Amniotic epithelial cell (primary cell): ENCODE measurements at regions not wholly inside any gene's neighbourhood (a gene's known extent, or its start where the extent isn't known, plus 50 kb on each side); places are given as distances from the start of the nearest gene placed in this dataset.
"Not testable (repeated sequence)": the region's sequence is repeated elsewhere in the genome, so short reads cannot be mapped to it uniquely, and the experiment has no call there.

Source experiments
- DNase-seq: peaks from one replicate; pipeline ENCODE4 v3.0.0-alpha.2; 2010; ENCODE audit warnings: low read depth

DNA sequence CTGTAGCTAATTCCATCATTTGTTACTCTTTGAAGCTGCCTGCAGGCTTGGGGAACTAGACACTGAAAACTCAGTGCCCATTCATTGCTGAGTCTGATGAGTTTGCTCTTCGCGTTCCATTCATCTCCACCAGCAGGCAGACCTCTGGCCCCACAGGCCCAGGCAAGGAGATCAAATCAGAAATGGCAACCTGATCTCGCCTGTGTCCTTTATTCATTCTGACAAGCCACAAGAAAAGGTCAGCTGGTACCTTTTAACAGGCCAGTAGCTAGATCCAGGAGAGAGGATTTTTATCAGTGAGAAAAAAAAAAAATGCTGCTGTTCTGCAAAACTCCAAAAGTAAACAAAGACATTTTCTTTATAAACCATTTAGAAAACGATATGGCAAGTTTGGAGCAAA is 742.5 kb downstream of the ETS1 start:
- DNase-seq: no peak

DNA sequence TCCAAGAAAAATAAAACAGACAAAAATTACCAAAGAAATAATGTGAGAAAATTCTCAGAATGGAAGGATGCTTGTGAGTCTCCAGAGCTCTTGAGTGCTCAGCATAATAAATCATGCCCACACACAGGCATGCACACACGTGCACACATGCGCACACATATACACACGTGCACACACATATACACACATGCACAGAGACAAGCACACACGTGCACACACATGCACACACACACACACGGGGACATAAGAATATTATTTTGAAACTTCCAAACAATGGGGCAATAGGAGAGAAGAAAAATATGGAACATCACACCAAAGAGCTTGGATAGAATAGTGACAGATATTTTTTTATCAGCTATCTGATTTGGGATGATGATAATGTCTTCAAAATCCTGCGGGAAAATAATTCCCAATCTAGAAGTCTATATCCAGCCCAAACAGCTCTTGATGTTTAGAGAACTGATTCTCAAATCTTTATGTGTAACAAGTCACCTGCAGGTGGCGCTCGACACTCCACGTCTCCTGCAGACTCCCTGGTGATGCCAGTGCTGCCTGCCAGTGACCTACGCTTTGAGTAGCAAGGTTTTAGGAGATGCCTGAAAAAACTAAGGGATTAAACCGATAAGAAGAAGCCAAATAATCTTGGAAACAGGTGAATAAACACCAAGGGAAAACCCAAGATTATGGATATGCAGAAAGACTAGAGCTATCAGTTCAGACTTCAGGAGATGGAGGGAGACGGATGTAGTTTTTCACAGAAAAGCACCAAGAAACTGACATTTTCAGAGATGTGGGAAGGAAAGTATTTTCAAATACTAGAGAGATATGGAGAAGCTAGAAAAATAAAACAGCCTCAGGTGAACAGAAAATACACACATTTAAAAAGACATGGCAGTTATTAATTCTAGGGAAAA is 743.6 kb downstream of the ETS1 start:
- DNase-seq: peak; percentile 22

DNA sequence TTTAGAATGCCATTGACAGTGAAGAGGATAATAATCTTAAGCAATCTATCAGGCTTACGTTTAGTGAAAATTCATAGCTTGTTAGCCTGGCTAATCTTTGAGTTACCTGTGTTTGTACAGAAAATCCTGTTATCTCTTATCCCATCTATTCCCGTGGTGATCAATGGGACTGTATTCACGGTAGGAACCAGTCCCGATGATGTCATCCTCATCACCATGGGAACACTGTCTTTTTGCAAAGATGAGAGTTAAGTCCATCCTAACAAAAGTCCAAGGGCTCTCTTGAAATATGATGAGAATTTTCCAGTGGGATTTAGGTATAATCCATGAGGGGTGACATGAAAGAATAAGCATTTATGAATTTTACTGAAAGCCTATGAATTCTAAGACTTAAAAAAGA is 762.2 kb downstream of the ETS1 start:
- no peak for DNase-seq

DNA sequence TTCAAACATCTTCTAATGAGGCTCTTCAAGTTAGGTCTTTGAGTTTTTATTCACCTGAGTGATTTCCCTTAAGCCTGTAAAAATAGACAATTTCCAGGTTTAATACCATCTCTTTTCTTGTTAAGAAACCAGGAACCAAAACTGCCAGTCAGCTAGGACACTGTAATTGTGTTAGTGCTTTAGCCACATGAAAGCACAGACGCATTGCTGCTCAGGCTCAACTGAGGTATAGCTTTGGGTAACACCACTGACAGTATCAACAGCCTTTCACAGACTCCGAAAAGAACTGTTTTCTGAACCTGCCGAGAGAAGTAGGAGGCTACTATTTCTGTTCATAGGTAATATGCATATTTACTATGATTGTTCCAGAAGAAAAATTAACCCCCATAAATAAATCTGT is 768.7 kb downstream of the ETS1 start:
- DNase-seq: no peak

DNA sequence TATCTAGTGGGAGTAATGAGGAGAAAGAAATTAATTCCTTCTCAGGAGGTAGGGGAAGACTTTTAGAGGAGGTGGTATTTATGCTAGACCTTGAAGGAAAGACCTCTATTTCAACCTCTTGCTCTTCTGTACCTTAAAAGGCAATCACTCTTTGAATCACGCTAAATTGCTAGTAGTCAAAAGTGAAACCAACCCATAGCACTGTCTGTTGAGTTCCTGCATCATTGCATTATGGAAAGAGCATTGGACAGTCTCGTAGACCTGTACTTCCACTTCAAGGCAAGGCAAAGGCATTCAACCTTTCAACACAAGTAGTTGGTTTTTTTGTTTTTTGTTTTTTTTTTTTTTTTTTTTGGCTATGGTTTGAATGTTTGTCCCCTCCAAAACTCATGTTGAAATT is 770.4 kb downstream of the ETS1 start:
- DNase-seq: no peak

DNA sequence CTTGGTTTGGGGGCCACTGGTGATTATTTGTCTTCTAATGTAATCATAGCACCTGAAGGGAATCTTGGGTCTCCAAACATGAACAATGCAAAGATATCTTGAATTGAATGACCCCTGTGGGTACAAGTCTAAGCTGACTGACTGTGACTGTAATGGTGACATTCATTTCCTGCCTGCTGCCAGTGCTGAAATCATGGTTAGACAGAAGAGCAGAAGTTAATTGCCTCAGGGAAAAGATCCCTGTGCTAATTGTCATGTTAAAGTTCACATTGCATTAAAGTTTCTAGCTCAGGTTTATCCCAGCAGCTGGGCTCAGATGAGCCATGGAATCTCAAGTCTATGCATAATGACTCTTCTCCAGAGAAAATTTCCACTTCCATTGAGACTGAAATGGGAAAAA is 772.0 kb downstream of the ETS1 start:
- no peak for DNase-seq

DNA sequence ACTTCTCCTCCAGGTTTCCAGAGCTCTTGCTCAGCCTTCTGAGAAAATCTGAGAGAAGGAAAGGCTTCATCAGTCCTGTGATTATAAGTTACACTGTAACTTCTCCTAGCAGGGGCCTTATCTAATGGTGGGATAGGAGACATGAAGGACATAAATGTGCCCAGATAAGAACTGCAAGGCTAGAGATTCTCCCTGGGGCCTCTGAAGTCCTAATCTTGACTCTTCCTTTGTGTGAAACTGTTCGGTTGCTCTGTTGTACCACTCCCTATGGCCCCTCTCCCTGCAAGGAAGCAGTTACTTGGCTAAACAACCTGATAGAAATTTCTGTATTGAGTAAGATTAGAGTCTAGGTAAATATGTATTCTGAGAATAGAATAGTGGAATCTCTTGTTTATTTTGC is 780.9 kb downstream of the ETS1 start:
- DNase-seq: no peak

DNA sequence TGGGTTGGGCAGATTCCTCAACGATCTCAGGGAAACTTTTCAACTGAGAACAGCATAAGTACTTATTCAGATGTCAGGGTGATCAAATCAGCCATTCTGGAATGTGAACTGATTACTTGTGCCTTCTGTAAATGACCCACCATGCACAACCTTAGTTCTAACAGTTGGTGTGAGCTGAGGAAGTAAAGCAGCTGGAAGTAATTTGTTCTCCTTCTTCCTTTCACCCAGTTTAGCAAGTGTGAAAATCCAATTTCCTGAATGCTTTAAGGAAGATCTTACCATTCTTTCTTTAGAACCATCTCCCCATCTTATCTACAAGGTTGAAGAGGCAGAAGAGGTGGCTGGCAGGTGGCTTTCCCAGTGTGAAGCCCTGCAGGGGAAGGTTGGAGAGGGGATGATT is 781.6 kb downstream of the ETS1 start:
- DNase-seq: no peak

DNA sequence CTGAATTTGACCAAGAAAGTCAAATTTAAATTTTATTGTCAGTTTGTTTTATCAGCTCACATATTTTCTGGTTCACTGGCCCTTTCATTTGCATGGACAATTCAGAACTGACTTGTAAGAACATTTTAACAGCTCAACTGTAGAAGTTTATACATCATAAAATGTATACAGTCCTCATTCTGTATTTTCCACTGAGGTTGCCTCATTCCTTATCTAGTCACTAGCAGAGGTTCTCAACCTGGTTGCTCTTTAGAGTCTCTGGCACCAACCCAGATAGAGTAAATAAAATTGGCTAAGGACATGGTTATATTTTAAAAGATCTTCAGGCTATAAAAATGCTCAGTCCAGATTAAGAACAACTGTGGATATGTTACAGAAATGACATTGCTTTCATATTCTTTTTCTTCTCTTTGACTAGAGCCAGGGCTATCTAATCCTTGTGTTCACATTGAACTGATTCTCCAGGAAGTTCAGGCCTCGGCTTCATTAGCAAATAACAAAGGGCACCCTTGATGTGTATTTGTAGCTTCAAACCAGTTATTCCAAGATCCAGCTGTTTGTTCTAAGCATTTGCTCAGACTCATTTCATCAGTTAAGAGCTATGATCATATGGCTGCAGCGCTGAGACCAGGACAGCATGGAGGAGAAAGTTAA is 782.5 kb downstream of the ETS1 start:
- no peak for DNase-seq

DNA sequence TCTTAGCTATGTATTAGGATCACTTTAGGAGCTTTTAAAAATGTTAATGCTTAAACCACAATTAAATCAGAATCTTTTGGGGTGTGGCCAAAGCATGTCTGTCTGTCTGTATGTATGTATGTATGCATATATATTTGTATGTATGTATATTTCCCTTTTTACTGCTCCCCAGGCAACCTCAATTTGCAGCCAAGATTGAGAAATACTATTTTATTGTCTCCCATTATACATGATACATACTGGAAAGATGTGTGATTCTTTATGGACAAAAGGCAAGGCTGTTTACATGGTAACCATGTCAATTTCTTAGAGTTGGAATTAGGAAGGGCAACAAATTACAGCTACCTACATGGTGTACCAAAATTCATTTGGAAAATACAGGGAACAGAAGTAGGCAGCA is 783.6 kb downstream of the ETS1 start:
- no peak for DNase-seq

DNA sequence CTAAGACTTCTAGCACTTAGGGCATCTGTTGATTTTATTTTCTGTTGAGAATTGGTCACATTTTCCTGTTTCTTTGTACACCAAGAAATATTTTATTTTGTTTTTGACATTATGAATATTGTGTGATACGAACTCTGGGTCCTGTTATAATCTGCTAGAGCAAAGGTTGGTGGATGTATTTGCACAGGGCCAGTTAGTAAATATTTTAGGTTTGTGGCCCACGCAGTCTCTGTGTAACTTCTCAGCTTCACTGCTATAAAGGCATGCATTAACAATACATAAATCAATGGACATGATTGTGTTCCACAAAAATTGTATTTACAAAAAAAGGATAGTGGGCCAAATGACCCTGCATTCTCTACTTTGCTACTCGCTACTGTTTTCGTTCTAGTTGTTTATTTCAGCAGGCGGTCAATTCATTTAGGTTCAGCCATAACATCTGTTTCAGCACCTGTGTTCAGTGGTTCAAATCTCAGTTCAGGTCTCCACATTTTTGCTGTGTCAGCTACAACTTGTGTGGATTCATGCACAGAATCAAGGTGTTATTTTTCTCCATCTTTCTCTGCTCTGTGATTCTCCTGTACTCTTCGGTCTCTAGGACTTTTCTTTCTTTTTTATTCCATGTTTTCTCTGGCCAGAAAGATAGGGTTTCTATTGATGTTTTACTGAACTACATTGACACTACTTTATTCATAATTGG is 786.2 kb downstream of the ETS1 start:
- DNase-seq: no peak

DNA sequence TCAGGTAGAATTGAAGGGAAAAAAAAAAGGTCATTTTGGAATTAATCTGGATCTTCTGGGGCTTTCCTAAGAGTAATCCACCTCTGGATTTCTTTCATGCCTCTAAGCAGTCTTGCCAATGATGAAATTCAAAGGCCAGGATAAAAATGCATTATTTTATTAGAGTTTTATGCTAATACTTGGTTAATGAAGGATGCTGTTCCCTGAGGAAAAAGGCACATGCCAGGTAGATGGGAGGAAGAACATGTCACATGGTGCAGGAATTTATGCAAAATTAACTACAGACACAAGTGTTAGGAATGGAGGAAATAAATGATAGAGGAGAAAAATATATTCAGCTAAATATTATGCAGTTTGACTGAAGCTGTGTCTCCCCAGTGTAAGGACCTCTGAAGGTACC is 792.0 kb downstream of the ETS1 start:
- DNase-seq: no peak

DNA sequence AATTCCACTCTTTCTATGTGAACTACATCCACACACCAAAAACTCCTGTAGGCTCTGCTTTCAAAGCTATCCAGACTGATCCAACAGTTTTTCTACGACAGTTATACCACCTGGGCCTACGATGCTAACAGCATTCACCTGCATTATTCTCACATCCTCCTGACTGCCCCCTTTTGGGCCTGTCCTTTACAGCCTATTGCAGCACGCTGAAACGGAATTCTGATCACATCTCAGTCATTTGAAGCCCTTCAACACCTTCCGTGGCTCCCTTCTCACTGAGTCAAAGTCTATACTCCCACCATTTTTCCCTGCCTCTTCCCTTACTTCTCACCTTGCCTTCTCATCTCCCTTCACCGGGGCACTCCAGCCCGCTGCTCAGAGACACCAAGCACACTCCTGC is 791.3 kb upstream of the KIRREL3 start:
- no peak for DNase-seq

DNA sequence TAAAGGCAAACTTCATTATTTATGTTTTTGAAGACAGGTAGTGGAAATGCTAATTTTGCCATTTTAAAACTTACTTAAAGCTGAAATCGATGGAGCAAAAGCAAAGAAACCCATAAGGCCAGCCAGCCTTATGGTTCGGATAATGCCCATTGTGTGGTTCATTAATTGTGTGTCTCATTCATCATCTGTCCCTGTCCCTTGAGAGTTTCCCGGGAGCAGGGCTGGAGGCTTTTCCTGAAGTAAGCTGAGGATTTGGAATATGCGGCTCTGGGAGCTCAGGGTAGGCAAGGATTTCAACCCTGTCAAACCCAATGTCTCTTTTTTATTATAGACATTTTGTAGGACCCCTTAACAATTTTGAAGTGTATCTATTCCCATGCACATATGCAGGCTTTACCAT is 790.0 kb upstream of the KIRREL3 start:
- no peak for DNase-seq

DNA sequence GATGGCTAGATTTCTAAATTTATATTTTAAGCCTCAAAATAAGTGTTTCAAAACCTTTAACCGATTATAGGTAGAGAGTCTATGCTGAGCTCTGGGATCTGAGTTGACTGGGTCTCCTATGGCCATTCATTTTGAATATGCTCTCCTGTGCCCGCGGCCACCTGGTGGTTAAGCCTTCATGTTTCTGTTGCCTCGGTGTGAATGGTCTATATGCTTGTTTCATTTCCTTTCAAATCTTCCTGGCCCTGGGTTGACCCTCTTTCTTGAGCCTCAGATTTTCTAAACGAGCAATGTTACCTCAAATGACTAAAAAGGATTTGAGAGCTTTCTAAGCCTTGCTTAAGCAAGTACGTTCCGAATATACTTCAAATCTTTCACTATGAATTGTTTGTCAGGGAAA is 789.4 kb upstream of the KIRREL3 start:
- no peak for DNase-seq

DNA sequence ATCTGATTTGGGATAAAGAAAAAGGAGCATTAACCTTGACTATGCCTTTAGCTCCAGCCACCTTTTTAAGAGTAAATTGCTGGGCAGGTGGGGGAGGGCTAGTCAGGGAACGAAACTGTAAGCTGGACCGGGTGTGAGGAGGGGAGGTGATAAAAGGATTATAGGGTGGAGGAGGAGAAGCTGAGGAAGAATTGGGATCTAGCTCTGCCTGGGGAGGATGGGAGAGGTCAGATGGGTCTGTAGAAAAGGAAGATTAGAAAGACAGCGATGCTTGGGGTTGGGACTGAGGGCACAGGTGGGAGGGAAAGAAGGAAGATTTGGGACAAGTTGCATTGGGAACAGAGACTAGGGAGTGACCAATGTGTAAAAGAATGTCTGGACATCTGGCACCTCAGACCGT is 772.4 kb upstream of the KIRREL3 start:
- DNase-seq: not testable (repeated sequence)

DNA sequence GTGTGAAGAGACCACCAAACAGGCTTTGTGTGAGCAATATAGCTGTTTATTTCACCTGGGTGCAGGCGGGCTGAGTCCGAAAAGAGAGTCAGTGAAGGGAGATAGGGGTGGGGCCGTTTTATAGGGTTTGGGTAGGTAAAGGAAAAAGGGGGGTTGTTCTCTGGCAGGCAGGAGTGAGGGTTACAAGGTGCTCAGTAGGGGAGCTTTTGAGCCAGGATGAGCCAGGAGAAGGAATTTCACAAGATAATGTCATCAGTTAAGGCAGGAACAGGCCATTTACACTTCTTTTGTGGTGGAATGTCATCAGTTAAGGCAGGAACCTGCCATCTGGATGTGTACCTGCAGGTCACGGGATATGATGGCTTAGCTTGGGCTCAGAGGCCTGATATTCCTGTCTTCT is 768.4 kb upstream of the KIRREL3 start:
- not testable (repeated sequence) for DNase-seq

DNA sequence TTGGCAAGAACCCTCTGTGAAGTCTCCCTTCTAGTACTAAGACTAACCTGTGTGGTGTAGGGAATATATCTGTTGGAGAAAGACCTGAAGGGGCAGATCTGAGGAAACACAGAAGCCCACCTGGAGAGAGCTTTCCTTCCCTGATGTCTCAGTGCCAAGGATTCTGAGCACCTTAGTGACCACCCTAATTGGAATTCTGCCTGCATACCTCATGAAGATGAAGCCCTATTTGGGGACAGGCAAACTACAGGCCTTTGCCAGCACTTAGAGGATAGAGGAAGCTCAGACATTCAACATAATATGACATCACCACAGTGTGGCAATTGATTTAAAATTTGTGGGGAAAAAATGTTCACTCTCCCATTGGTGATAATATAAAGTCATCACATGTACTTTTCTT is 766.2 kb upstream of the KIRREL3 start:
- no peak for DNase-seq

DNA sequence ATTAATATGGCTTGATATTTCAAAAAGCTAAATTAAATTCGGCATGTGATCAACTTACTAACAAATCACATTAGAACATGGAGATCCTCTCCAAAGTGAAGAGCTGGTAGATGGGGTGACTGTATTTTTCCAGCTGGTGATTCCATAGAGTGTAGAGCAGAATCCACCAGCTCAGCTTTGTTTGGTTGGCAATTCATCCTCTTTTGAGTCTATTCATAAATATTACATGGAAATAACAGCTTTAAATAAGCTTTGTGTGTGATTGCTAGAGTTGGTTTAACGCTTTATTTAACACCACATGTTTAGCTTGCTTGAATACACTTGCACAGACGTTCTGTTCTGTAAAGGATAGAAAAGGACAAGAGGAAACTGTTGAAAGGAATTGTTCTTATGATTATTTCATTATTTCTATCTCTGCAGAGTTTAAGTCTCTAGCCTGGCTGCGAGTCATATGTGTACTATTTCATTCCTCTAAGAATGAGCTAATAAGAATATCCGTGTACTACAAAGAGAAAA is 738.3 kb upstream of the KIRREL3 start:
- no peak for DNase-seq

DNA sequence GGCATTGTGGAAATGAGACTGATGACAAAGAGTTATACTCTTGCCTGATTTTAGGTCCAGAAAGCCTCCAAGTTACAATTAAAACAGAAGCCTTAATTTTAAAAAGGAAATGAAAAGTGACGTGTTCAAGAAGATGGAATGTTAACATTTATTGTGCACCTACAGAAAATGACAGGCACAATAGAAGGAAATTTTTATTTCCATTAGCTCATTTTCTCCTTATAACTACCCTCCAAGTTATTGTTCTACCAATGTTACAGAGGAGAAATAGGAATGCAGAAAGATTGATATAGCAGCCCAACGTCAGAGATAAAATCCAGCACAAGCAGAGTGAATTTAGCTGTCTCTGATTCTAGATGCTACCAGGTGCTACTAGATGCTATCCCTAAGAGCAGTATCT is 736.9 kb upstream of the KIRREL3 start:
- no peak for DNase-seq

DNA sequence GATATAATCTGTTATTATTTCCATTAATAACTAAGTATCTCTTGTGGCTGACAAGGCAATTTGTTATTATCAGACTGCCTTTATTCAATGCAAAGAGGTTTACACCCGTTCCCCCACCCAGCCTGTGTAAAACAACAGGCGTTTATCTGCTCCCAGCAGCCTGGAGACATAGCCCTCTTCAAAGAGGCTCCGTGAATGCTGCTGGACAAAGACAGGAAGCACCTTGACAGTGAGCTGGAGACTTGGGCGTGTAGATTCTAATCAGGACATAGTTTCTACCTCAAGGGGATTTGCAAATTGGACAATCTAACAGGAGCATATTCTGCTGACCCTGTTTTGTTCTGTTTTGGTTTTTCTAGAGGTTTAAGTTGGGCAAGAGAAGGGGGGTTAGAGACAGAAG is 733.0 kb upstream of the KIRREL3 start:
- DNase-seq: no peak

DNA sequence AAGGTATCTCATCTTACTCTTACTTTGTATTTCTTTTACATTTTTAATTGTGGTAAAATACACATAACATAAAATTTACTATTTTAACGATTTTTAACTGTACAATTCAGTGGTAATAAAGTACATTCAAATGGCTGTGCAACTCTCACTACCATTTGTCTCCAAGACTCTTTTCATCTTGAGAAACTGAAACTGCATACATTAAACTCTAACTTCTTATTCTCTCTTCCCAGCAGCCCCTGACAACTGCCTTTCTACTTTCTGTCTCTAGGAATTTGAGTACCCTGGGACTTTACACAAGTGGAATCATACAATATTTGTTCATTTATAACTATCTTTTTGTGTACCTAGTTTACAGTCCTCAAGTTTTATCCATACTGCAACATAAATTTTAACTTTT is 725.8 kb upstream of the KIRREL3 start:
- no peak for DNase-seq

DNA sequence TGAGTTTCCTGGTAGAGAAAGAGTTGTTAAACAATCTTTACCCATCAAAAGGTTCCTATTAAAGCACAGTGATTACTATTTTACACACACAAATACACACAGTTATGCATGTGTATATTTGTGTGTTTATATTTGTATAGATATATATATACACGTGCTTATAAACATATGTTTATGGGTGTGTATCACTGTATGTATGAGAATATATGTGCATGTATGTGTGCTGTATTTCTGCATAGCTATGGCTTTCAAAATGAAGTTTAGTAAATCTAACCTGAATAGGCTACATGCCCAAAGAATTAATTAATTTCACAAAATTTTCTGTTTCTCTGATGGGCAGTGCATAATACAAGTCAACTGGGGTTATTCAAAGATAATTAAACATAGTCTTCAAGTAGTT is 723.1 kb upstream of the KIRREL3 start:
- no peak for DNase-seq
